ENCODE measurements at regions not wholly inside any gene's neighbourhood (a gene's known extent, or its start where the extent isn't known, plus 50 kb on each side); places are given as distances from the start of the nearest gene placed in this dataset.
"Not testable (repeated sequence)": the region's sequence is repeated elsewhere in the genome, so short reads cannot be mapped to it uniquely, and the experiment has no call there.

DNA sequence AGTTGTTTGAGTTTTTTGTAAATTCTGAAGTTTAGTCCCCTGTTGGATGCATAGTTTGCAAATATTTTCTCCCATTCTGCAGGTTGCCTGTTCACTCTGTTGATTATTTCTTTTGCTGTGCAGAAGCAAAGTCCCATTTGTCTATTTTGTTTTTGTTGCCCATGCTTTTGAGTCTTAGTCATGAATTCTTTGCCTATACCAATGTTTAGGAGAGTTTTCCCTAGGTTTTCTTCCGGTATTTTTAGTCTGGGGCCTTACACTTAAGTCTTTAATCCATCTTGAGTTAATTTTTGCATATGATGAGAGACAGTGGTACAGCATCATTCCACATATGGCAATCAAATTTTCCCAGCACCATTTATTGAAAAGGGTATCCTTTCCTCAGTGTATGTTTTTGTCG is 405.8 kb upstream of the RPS6KA3 start:
- DNase-seq (ENCODE audit: low read depth), result no peak
- no peak overlapping the region for H3K4me3 ChIP-seq (ENCODE audit: control insufficient read depth, low read depth, low read length)
- TF ChIP-seq CTCF (conservative IDR thresholded peaks at IDR 0.05; ENCODE audit: control insufficient read depth, insufficient read depth, low read depth, low read length), result no peak

DNA sequence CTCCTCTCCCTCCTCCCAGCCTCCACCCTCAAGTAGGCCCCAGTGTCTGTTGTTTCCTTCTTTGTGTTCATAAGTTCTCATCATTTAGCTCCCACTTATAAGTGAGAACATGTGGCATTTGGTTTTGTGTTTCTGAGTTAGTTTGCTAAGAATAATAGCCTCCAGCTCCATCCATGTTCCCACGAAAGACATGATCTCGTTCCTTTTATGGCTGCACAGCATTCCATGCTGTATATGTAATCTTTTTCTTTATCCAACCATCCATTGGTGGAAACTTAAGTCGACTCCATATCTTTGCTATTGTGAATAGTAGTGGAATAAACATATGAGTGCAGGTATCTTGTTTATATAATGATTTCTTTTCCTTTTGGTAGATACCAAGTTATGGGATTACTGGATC is 405.0 kb upstream of the RPS6KA3 start:
- DNase-seq (ENCODE audit: low read depth); H3K4me3 ChIP-seq (ENCODE audit: control insufficient read depth, low read depth, low read length): not testable (repeated sequence)

DNA sequence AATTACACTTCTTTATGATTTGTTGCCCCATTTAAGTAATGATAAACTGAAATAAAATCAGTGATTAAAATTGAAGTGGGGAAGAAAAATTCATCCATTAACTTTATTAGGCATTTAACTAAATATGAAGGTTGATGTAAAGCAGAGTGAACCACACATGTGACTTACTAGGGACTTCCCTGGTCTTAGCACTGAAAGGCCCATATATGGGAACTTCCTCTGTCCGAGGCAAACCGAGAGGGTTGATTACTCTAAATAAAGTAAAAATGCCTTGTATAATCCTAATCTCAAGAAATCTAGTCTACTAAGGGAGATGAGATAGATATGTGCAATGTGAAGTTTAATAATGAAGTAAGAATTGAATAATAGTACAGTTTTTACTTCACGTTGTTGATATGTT is 403.9 kb upstream of the RPS6KA3 start:
- no peak for TF ChIP-seq CTCF (conservative IDR thresholded peaks at IDR 0.05; ENCODE audit: control insufficient read depth, insufficient read depth, low read depth, low read length)
- DNase-seq (ENCODE audit: low read depth), result no peak

DNA sequence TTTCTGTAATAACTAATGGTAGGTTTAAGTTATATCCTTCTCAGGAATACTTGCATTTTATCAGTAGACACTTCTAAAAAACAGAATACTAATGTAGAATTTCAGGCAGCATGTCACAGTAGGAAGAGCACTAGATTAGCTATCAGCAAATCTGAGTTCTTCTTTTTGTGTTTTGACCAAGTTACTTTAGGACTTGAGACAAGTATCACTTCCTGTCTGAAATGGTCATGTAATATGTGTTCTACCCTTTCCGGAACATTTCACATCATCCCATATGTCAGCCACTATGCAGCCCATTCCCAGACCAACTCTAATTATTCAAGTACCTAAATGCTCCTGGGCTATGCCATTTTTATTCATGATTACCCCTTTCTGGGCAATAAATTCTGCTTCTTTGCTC is 401.8 kb upstream of the RPS6KA3 start:
- DNase-seq (ENCODE audit: low read depth), result no peak
- no peak for TF ChIP-seq CTCF (conservative IDR thresholded peaks at IDR 0.05; ENCODE audit: control insufficient read depth, insufficient read depth, low read depth, low read length)
- no peak overlapping the region for H3K4me3 ChIP-seq (ENCODE audit: control insufficient read depth, low read depth, low read length)

More for the DNA sequence above, 403.9 kb upstream of the RPS6KA3 start:
- H3K4me3 ChIP-seq (ENCODE audit: control insufficient read depth, low read depth, low read length), result no peak overlapping the region

DNA sequence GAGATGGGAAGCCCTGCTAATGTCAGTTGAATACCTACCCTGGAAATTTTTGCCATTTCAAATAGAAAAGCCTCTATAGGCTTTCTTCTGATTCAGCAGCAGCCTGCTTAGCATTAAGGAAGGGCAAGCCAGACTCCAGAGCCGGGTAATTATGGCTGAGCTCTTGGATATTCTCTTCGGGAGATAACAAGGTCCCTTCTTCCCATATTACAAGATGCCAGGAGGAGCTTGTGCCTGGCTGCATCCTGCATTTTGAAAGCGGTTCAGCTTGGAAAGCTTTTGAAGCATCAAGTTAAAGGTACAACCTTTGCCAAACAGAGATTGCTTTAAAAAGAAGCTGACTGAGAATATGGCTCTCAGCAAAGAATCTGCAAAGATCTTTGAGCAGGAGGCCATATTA is 399.6 kb upstream of the RPS6KA3 start:
- DNase-seq (ENCODE audit: low read depth), result no peak
- H3K4me3 ChIP-seq (ENCODE audit: control insufficient read depth, low read depth, low read length), result no peak overlapping the region
- TF ChIP-seq CTCF (conservative IDR thresholded peaks at IDR 0.05; ENCODE audit: control insufficient read depth, insufficient read depth, low read depth, low read length), result no peak

- no peak for DNase-seq (ENCODE audit: low read depth)
- TF ChIP-seq CTCF (conservative IDR thresholded peaks at IDR 0.05; ENCODE audit: control insufficient read depth, insufficient read depth, low read depth, low read length), result no peak
Observed at GRCh38 chrX:20665481-20665880, 398.8 kb upstream of the RPS6KA3 start.

DNA sequence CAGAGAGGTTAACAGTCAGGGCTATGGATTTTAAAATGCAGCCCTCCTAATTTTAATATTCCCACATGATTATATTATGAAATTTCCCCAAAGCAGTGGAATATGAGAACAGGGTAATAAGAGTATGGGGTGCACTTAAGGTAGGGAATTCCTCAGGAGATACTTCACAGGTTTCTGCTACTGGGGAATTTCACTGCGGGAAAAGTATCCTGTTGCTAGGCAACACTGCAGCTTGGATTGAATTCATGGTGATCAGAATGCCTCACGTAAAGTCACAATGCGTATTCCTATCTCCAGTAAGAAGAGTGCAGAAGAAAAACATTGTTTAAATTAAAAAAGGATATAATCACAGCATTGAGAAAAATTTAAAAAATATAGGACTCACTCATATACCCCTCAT is 398.1 kb upstream of the RPS6KA3 start:
- no peak overlapping the region for H3K4me3 ChIP-seq (ENCODE audit: control insufficient read depth, low read depth, low read length)
- TF ChIP-seq CTCF (conservative IDR thresholded peaks at IDR 0.05; ENCODE audit: control insufficient read depth, insufficient read depth, low read depth, low read length), result no peak
- DNase-seq (ENCODE audit: low read depth), result no peak

More at GRCh38 chrX:20665481-20665880, 398.8 kb upstream of the RPS6KA3 start:
- H3K4me3 ChIP-seq (ENCODE audit: control insufficient read depth, low read depth, low read length), result no peak overlapping the region

Measured in fibroblast of mammary gland (primary cell).